Heart left ventricle (tissue), 13 donors: ENCODE measurements at regions not wholly inside any gene's neighbourhood (a gene's known extent, or its start where the extent isn't known, plus 50 kb on each side); places are given as distances from the start of the nearest gene placed in this dataset.

Source experiments
- POLR2A ChIP-seq, 2 donors: fragments of 450-650 bp; IDR thresholded peaks; one replicate each; pipeline ENCODE4 v1.6.1; 2017; ENCODE audit warnings: antibody characterized with exemption in 2 of 2, mild to moderate bottlenecking in 2 of 2, moderate library complexity in 2 of 2
- TF ChIP-seq, protein P1 (sequence below), 12 donors: fragments of 200-600 bp; sonication (generic) in 4 of 12; IDR thresholded peaks; one replicate each; pipeline versions ENCODE4 v1.5.0 to v1.8.0; 2018 to 2022; ENCODE audit warnings: antibody characterized with exemption in 12 of 12, mild to moderate bottlenecking in 5 of 12
- donor health status: ischemic (EF 13 %, LVEDD 7.1; RV severe dilation, severe dysfunction).
- donor health status: DM: no; HTN: yes; CAD: no.
- donor health status: DM: no; HTN: no; CAD: no.
- donor health status: ischemic (EF 25% LVEDD 6.9; RV normal size, moderate dysfunction).
- donor health status: ischemic (EF 25% LVEDD 5.7; RV mildly dilated, moderate dysfunction).
- donor health status: ischemic (EF 35%, LVEDD 5.7; RV mildly dilated, moderate dysfunction).
- donor health status: nonischemic (EF 11% LVEDD 7.7; RV severe dilation, severe dysfunction).
- donor health status: DM: yes; HTN: yes; CAD: no.
- donor health status: PGD.
- donor health status: ischemic (EF 29% LVEDD 5.4; RV normal size, mild dysfunction).
- donor health status: nonischemic (EF 23%, LVEDD 6.1; RV moderate dilation, normal function).

DNA sequence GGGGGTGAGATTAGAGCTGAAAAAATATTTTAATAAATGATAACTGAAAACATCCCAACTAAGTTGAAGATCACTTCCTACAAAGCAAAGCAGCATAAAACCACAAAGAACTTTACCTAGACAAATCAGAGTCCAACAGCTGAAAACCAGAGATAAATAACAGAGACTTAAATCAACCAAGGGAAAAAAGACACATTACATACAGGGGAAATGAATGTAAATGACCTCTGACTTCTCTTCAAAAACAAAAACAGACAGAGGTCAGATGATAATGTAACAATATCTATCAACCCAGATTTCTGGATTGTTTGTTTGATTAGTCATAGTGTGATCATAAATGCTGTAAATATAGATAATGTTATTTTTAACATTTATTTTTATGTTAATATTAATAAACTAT lies 782.8 kb downstream of the TFAP2A start:
- TF ChIP-seq, protein P1, sequence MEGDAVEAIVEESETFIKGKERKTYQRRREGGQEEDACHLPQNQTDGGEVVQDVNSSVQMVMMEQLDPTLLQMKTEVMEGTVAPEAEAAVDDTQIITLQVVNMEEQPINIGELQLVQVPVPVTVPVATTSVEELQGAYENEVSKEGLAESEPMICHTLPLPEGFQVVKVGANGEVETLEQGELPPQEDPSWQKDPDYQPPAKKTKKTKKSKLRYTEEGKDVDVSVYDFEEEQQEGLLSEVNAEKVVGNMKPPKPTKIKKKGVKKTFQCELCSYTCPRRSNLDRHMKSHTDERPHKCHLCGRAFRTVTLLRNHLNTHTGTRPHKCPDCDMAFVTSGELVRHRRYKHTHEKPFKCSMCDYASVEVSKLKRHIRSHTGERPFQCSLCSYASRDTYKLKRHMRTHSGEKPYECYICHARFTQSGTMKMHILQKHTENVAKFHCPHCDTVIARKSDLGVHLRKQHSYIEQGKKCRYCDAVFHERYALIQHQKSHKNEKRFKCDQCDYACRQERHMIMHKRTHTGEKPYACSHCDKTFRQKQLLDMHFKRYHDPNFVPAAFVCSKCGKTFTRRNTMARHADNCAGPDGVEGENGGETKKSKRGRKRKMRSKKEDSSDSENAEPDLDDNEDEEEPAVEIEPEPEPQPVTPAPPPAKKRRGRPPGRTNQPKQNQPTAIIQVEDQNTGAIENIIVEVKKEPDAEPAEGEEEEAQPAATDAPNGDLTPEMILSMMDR (IDR thresholded peaks at IDR 0.05), result no peak
- no peak for TF ChIP-seq POLR2A (IDR thresholded peaks at IDR 0.05)
